ENCODE measurements at regions not wholly inside any gene's neighbourhood (a gene's known extent, or its start where the extent isn't known, plus 50 kb on each side); places are given as distances from the start of the nearest gene placed in this dataset.

DNA sequence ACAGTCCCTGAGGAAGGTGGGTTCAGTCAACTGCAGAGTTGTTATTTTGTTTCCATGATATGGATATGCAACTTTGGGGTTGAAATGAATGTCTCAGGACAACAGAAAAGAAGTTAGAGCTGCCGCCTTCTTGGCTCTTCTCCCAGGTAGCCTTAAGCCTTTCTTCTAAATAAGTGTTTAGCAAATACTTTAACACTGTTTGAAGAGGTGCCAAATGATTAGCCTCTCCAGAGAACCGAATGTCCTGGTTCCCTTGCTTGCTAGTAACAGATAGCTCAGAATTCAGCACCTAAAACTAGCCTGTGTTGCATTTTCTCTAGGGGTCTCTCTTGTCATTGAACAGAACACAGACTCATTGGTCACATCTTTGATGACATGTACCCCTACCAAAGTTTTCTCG is 127.7 kb upstream of the PIK3R1 start:
- no peak for TF ChIP-seq EP300 (IDR thresholded peaks at IDR 0.05)
- TF ChIP-seq CTCF (IDR thresholded peaks at IDR 0.05) = no peak
- no peak for TF ChIP-seq POLR2A (IDR thresholded peaks at IDR 0.05)

All from stomach (tissue), 4 donors.